Esophagus muscularis mucosa (tissue), 4 donors: ENCODE measurements at regions not wholly inside any gene's neighbourhood (a gene's known extent, or its start where the extent isn't known, plus 50 kb on each side); places are given as distances from the start of the nearest gene placed in this dataset.
A peak's percentile ranks its signal among the peaks of the same experiment; 100 is the strongest.
"Not testable (repeated sequence)": the region's sequence is repeated elsewhere in the genome, so short reads cannot be mapped to it uniquely, and the experiment has no call there.

Experiments used
- DNase-seq: peaks from one replicate; pipeline ENCODE4 v3.0.0-alpha.2; 2017; ENCODE audit errors: extremely low spot score
- H3K27ac ChIP-seq, 4 donors: fragments of 200-600 bp; sonication (generic); replicated peaks in 1 of 4; 1 replicate in 3 of 4; 2 replicates in 1 of 4; pipeline ENCODE4 v1.5.1; 2016 to 2019; ENCODE audit warnings: mild to moderate bottlenecking in 1 of 4
- H3K27me3 ChIP-seq, 4 donors: fragments of 200-600 bp; sonication (generic); one replicate each; pipeline versions ENCODE4 v1.5.1 to v1.6.0; 2016 to 2019
- H3K36me3 ChIP-seq, 4 donors: fragments of 200-600 bp; sonication (generic); one replicate each; pipeline ENCODE4 v1.5.1; 2016 to 2019
- H3K4me1 ChIP-seq, 4 donors: fragments of 200-600 bp; sonication (generic); one replicate each; pipeline ENCODE4 v1.5.1; 2016 to 2019
- H3K4me3 ChIP-seq, 4 donors: fragments of 200-600 bp; sonication (generic); 1 replicate in 2 of 4; 2 replicates in 2 of 4; pipeline ENCODE4 v1.5.1; 2016 to 2019; ENCODE audit warnings: mild to moderate bottlenecking in 4 of 4, moderate library complexity in 1 of 4
- H3K9me3 ChIP-seq, 4 donors: fragments of 200-600 bp; sonication (generic); 1 replicate in 3 of 4; 2 replicates in 1 of 4; pipeline ENCODE4 v1.5.1; 2016 to 2019
- CTCF ChIP-seq, 3 experiments: fragments of 200-600 bp in 2 of 3; fragments of 450-650 bp in 1 of 3; sonication (generic) in 2 of 3; IDR thresholded peaks; one replicate each; pipeline ENCODE4 v1.5.1; 2017 to 2019; ENCODE audit warnings: antibody characterized with exemption in 3 of 3, mild to moderate bottlenecking in 2 of 3, moderate library complexity in 1 of 3
- EP300 ChIP-seq: sonication (generic); formaldehyde crosslinking; IDR thresholded peaks from one replicate; pipeline ENCODE4 v1.6.1; 2017; ENCODE audit warnings: antibody characterized with exemption
- POLR2A ChIP-seq: fragments of 450-650 bp; IDR thresholded peaks from one replicate; pipeline ENCODE4 v1.6.1; 2017; ENCODE audit warnings: antibody characterized with exemption, moderate library complexity, mild to moderate bottlenecking, low read depth
- POLR2AphosphoS5 ChIP-seq, 2 donors: sonication (generic); formaldehyde crosslinking; IDR thresholded peaks; one replicate each; pipeline ENCODE4 v1.6.1; 2017; ENCODE audit warnings: antibody characterized with exemption in 2 of 2
- WGBS: methylation state at CpG from one replicate; pipeline ENCODE4 v1.1.5; 2018; 5-methylcytosine and 5-hydroxymethylcytosine counted together
- intact Hi-C: fragments of 100-400 bp; cut with DNase I; formaldehyde crosslinking; loops from one replicate; pipeline ENCODE4 v1.15.1; 2023

- H3K27me3 ChIP-seq = no peaks in the 10 kb centered on the region
- peaks cover 0 to 14% (median 11%) of the 10 kb centered on the region in 4 donors for H3K4me1 ChIP-seq
- no peaks in the 10 kb centered on the region for H3K36me3 ChIP-seq
- intact Hi-C loops = no loop called here
- no peak overlapping the region for H3K4me3 ChIP-seq
- no peak for DNase-seq
- H3K9me3 ChIP-seq = no peaks in the 10 kb centered on the region
- 88% methylated on average over 13 of the region's 17 CpGs for WGBS
- H3K27ac ChIP-seq = peak overlapping the region in 3 of 4 donors; percentile 53 to 72 (median 59)
- TF ChIP-seq CTCF (IDR thresholded peaks at IDR 0.05) (no peak), EP300 (no peak), POLR2A (no peak), POLR2AphosphoS5 (IDR thresholded peaks at IDR 0.05) (no peak)
Measured at GRCh38 chr14:105641075-105641937, 114.9 kb downstream of the TMEM121 start.

- H3K4me1 ChIP-seq = peaks cover 0 to 14% (median 11%) of the 10 kb centered on the region in 4 donors
- H3K27me3 ChIP-seq, H3K4me3 ChIP-seq, intact Hi-C loops, H3K27ac ChIP-seq, DNase-seq, H3K36me3 ChIP-seq, H3K9me3 ChIP-seq: not testable (repeated sequence)
- 92% methylated on average over 5 of the region's 12 CpGs for WGBS
Measured at GRCh38 chr14:105641951-105642350, 115.6 kb downstream of the TMEM121 start.

- DNase-seq, H3K4me3 ChIP-seq, H3K27ac ChIP-seq, H3K36me3 ChIP-seq, H3K27me3 ChIP-seq, intact Hi-C loops, H3K9me3 ChIP-seq: not testable (repeated sequence)
- peaks cover 0 to 14% (median 11%) of the 10 kb centered on the region in 4 donors for H3K4me1 ChIP-seq
- WGBS = no CpG with 5 or more reads among the region's 19 CpGs
Measured at GRCh38 chr14:105642486-105642885, 116.1 kb downstream of the TMEM121 start.

GRCh38 chr14:105643406-105644052, 117.1 kb downstream of the TMEM121 start:
- DNase-seq, intact Hi-C loops, H3K9me3 ChIP-seq, H3K4me3 ChIP-seq, H3K36me3 ChIP-seq, H3K27ac ChIP-seq, H3K27me3 ChIP-seq: not testable (repeated sequence)
- H3K4me1 ChIP-seq = peaks cover 0 to 17% (median 13%) of the 10 kb centered on the region in 4 donors
- WGBS = 88% methylated on average over 16 of the region's 30 CpGs

- peaks cover 0 to 21% (median 16%) of the 10 kb centered on the region in 4 donors for H3K4me1 ChIP-seq
- H3K36me3 ChIP-seq, intact Hi-C loops, H3K27ac ChIP-seq, DNase-seq, H3K27me3 ChIP-seq, H3K4me3 ChIP-seq, H3K9me3 ChIP-seq: not testable (repeated sequence)
- 92% methylated on average over 9 of the region's 11 CpGs for WGBS
Measured at GRCh38 chr14:105644053-105644435, 117.7 kb downstream of the TMEM121 start.

GRCh38 chr14:105644457-105644856, 118.1 kb downstream of the TMEM121 start:
- H3K36me3 ChIP-seq, H3K27ac ChIP-seq, H3K4me3 ChIP-seq, H3K27me3 ChIP-seq, H3K9me3 ChIP-seq, intact Hi-C loops, DNase-seq: not testable (repeated sequence)
- WGBS = 90% methylated on average over 16 of the region's 19 CpGs
- H3K4me1 ChIP-seq = peaks cover 0 to 24% (median 18%) of the 10 kb centered on the region in 4 donors

GRCh38 chr14:105644891-105645290, 118.5 kb downstream of the TMEM121 start:
- DNase-seq, H3K27me3 ChIP-seq, H3K4me3 ChIP-seq, H3K36me3 ChIP-seq, H3K27ac ChIP-seq, H3K9me3 ChIP-seq, intact Hi-C loops: not testable (repeated sequence)
- WGBS = no CpG with 5 or more reads among the region's 14 CpGs
- H3K4me1 ChIP-seq = peaks cover 0 to 24% (median 18%) of the 10 kb centered on the region in 4 donors

- H3K27ac ChIP-seq, H3K27me3 ChIP-seq, DNase-seq, H3K36me3 ChIP-seq, H3K4me3 ChIP-seq, H3K9me3 ChIP-seq, intact Hi-C loops: not testable (repeated sequence)
- peaks cover 0 to 22% (median 16%) of the 10 kb centered on the region in 4 donors for H3K4me1 ChIP-seq
- no CpG with 5 or more reads among the region's 6 CpGs for WGBS
Measured at GRCh38 chr14:105645389-105645788, 119.0 kb downstream of the TMEM121 start.
